Rectal smooth muscle tissue (tissue), 1 donor: ENCODE measurements at regions not wholly inside any gene's neighbourhood (a gene's known extent, or its start where the extent isn't known, plus 50 kb on each side); places are given as distances from the start of the nearest gene placed in this dataset.

Experiments used
- H3K27ac ChIP-seq: one replicate; pipeline ENCODE4 v1.7.0; 2013; ENCODE audit warnings: low read depth, low read length, inconsistent platforms
- H3K27me3 ChIP-seq: one replicate; pipeline ENCODE4 v1.7.0; 2013; ENCODE audit warnings: low read length; ENCODE audit not compliant: control insufficient read depth, insufficient read depth
- H3K36me3 ChIP-seq: one replicate; pipeline ENCODE4 v1.7.0; 2013; ENCODE audit warnings: low read length; ENCODE audit not compliant: control insufficient read depth, insufficient read depth
- H3K4me1 ChIP-seq: one replicate; pipeline ENCODE4 v1.7.0; 2013; ENCODE audit warnings: low read length; ENCODE audit not compliant: control insufficient read depth, insufficient read depth
- H3K4me3 ChIP-seq: one replicate; pipeline ENCODE4 v1.7.0; 2013; ENCODE audit warnings: low read length
- H3K9ac ChIP-seq: one replicate; pipeline ENCODE4 v1.7.0; 2013; ENCODE audit warnings: low read length

DNA sequence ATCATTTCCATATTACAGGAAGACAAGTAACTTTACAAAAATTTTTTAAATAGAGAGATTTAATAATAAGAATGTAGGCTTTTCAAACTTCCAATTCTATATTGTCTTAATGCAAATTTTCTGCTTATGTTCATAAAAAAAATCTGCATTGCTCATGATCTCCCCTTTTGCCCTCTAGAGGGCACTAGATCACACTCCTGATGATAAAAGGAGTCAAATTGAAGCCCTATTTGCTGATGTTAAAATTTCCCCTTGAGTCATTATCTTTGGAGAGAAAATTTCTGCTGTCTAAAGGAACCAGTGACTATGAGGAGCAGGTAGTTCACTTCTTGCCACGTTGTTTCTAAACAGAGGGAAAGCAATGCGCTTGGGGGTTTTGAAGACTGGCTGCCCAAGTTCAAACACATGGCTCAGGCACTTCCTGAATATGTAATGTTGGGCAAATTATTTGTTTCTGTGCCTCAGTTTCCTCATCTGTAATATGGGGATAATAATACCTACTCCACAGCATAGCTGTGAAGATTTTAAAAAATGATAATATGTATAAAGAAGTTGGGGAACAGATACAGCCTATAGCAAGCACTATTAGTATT is 874.2 kb downstream of the TFAP2A start:
- H3K27ac ChIP-seq = no peak overlapping the region
- no peaks in the 10 kb centered on the region for H3K36me3 ChIP-seq
- H3K4me3 ChIP-seq = no peak overlapping the region
- no peaks in the 10 kb centered on the region for H3K27me3 ChIP-seq
- no peak overlapping the region for H3K9ac ChIP-seq
- H3K4me1 ChIP-seq = no peaks in the 10 kb centered on the region

GRCh38 chr6:9540126-9540525 is 874.7 kb downstream of the TFAP2A start:
- Histone ChIP-seq H3K27ac (no peak overlapping the region), H3K4me1 (no peaks in the 10 kb centered on the region), H3K4me3 (no peak overlapping the region), H3K36me3 (no peaks in the 10 kb centered on the region), H3K9ac (no peak overlapping the region), H3K27me3 (no peaks in the 10 kb centered on the region)

DNA sequence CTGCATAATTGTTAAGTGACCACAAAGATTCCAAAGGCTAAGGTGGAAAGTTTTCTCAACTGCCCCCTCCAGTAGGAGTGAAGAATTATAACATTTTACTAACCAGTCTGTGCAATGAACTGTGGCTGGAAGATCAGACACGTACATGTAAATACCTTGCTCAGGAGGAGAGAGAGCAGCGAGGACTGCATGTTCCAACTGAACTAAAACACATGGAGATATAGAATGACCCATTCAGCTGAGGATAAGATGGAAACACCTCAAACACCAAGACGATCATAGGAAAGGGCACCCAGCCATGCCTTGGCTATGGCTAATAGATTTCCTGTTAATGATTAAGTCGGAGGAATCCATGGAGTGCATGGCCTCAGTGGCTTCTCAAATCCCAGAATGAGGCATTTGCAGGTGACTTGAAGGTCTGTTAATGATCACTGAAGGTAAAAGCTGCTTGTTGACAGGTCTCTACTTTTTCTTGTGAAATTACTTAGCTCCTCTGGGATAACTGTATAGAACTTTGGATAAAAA is 875.6 kb downstream of the TFAP2A start:
- Histone ChIP-seq H3K4me3 (no peak overlapping the region), H3K27me3 (no peaks in the 10 kb centered on the region), H3K27ac (no peak overlapping the region), H3K9ac (no peak overlapping the region), H3K4me1 (no peaks in the 10 kb centered on the region), H3K36me3 (no peaks in the 10 kb centered on the region)

DNA sequence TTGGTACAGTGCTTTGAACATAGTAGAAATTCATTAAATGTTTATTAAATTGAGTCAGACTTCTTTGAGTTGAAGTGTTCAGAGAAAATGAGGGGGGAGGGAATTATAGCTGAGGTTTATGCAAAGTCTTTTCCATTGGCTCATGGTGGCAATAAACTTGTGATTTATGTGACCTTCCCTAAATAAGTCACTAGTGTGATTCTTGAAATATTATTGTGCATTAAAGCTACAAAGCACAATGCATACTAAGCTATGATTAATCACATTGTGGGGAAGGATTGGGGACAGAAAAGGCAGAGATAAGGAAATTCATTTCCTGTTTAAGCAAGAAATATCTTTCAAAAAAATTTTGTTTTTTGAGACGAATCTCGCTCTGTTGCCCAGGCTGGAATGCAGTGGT is 877.5 kb downstream of the TFAP2A start:
- no peak overlapping the region for H3K4me3 ChIP-seq
- H3K27ac ChIP-seq = no peak overlapping the region
- no peak overlapping the region for H3K9ac ChIP-seq
- H3K27me3 ChIP-seq = no peaks in the 10 kb centered on the region
- H3K36me3 ChIP-seq = no peaks in the 10 kb centered on the region
- H3K4me1 ChIP-seq = no peaks in the 10 kb centered on the region

DNA sequence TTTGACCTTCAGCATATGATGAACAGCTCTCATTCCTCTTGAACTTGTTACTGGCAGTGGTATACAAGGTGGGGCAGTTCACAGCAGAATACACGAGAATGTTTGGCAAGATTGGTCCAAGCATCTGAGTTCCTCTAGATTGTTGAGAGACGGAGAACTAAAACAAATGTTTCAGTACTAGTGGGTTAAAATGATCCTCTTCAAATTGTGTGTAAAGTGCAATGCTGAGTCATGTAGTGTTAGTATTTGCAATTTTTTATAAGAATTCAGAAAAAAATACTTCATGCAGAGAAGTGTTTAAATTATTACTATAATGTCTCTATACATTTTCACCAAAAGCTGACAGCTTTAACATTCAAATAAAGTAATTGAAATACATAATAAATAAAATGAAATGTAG is 879.8 kb downstream of the TFAP2A start:
- Histone ChIP-seq H3K9ac (no peak overlapping the region), H3K27me3 (no peaks in the 10 kb centered on the region), H3K36me3 (no peaks in the 10 kb centered on the region), H3K4me1 (no peaks in the 10 kb centered on the region), H3K27ac (no peak overlapping the region), H3K4me3 (no peak overlapping the region)

- no peaks in the 10 kb centered on the region for H3K4me1 ChIP-seq
- no peak overlapping the region for H3K4me3 ChIP-seq
- no peak overlapping the region for H3K27ac ChIP-seq
- H3K9ac ChIP-seq = no peak overlapping the region
- H3K27me3 ChIP-seq = no peaks in the 10 kb centered on the region
- H3K36me3 ChIP-seq = no peaks in the 10 kb centered on the region
Measured at GRCh38 chr6:9532621-9533557, 882.0 kb downstream of the TFAP2A start.

DNA sequence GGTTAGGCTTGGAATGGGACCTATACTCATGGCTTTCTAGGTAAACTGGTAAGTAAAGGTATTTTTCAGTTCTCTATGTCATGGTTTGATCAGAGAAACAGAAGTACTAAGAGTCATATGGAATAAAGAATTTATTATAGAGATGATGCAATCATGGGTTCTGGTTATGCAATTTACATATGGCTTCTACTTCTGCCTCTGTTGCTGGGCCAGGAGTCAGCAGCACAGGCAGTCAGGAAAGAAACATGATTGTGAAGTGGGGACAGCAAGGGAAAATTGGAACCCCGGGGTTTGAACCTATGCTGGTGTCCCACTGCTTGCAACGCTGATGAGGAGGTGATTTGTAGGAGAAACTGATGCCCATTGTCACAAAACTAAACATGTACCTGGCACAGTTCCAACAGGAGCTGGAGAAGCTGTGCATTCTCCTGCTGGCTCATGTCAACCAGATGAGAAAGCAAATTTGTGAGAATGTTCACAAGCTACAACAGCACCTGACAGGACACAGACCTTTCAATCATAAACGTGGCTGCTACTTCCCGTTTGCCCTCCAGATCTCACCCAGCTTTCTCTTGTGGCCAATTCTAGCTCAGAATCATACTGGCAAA is 887.1 kb downstream of the TFAP2A start:
- H3K27ac ChIP-seq = no peak overlapping the region
- no peaks in the 10 kb centered on the region for H3K36me3 ChIP-seq
- no peaks in the 10 kb centered on the region for H3K27me3 ChIP-seq
- no peak overlapping the region for H3K4me3 ChIP-seq
- no peaks in the 10 kb centered on the region for H3K4me1 ChIP-seq
- H3K9ac ChIP-seq = no peak overlapping the region

GRCh38 chr6:9523462-9523861 is 891.4 kb downstream of the TFAP2A start:
- H3K9ac ChIP-seq = no peak overlapping the region
- H3K4me1 ChIP-seq = no peaks in the 10 kb centered on the region
- no peaks in the 10 kb centered on the region for H3K27me3 ChIP-seq
- no peak overlapping the region for H3K27ac ChIP-seq
- H3K4me3 ChIP-seq = no peak overlapping the region
- H3K36me3 ChIP-seq = no peaks in the 10 kb centered on the region

DNA sequence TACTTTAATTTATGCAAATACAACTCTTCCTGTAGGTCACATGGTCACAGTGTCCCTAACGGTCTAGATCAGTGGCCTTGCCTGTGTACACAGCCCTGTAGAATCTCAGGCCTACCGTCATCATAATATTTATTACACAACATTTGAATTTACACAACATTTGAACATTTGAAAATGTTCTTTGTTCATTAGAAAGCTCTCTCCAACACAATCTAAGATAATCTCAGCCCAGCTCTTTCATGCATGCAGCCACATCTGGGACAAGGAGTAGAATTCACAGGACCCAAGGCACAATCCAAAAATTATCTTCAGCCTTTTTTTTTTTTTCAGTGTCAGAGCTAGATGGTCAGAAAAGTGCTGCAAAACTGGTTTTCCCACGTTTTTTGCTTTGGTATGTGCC is 892.8 kb downstream of the TFAP2A start:
- Histone ChIP-seq H3K4me3 (no peak overlapping the region), H3K36me3 (no peaks in the 10 kb centered on the region), H3K27me3 (no peaks in the 10 kb centered on the region), H3K9ac (no peak overlapping the region), H3K4me1 (no peaks in the 10 kb centered on the region), H3K27ac (no peak overlapping the region)

DNA sequence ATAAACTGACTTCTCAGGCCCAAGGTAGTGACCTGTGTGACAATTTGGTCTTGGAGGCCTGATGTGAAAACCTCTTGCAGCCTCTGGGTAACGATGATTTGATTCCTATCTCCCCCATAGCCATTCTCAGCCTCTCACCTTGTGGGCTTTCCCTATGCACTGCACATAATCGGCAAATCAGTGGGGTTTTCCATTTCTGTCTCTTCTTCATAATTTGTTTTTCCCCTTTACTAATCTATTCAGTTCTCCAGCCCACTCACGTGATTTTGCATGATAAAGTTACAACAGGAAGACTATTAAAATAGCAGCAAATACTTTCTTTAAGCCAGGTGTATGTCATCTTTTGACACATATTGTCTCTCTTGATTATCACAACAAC is 893.7 kb downstream of the TFAP2A start:
- H3K9ac ChIP-seq = no peak overlapping the region
- H3K4me3 ChIP-seq = no peak overlapping the region
- H3K27me3 ChIP-seq = no peaks in the 10 kb centered on the region
- H3K27ac ChIP-seq = no peak overlapping the region
- H3K36me3 ChIP-seq = no peaks in the 10 kb centered on the region
- H3K4me1 ChIP-seq = no peaks in the 10 kb centered on the region

GRCh38 chr6:9520417-9521151 is 894.3 kb downstream of the TFAP2A start:
- Histone ChIP-seq H3K27me3 (no peaks in the 10 kb centered on the region), H3K9ac (no peak overlapping the region), H3K4me1 (no peaks in the 10 kb centered on the region), H3K36me3 (no peaks in the 10 kb centered on the region), H3K4me3 (no peak overlapping the region), H3K27ac (no peak overlapping the region)

GRCh38 chr6:9518431-9518830 is 896.4 kb downstream of the TFAP2A start:
- Histone ChIP-seq H3K27ac (no peak overlapping the region), H3K4me1 (no peaks in the 10 kb centered on the region), H3K36me3 (no peaks in the 10 kb centered on the region), H3K4me3 (no peak overlapping the region), H3K9ac (no peak overlapping the region), H3K27me3 (no peaks in the 10 kb centered on the region)
